GM18517 (cell line): ENCODE measurements at regions not wholly inside any gene's neighbourhood (a gene's known extent, or its start where the extent isn't known, plus 50 kb on each side); places are given as distances from the start of the nearest gene placed in this dataset.

ENCODE experiments used
- ATAC-seq: cut with Tn5 transposase; IDR thresholded peaks from one replicate; pipeline ENCODE4 v1.9.1; 2021; ENCODE audit warnings: mild to moderate bottlenecking, moderate library complexity; ENCODE audit not compliant: unreplicated experiment

DNA sequence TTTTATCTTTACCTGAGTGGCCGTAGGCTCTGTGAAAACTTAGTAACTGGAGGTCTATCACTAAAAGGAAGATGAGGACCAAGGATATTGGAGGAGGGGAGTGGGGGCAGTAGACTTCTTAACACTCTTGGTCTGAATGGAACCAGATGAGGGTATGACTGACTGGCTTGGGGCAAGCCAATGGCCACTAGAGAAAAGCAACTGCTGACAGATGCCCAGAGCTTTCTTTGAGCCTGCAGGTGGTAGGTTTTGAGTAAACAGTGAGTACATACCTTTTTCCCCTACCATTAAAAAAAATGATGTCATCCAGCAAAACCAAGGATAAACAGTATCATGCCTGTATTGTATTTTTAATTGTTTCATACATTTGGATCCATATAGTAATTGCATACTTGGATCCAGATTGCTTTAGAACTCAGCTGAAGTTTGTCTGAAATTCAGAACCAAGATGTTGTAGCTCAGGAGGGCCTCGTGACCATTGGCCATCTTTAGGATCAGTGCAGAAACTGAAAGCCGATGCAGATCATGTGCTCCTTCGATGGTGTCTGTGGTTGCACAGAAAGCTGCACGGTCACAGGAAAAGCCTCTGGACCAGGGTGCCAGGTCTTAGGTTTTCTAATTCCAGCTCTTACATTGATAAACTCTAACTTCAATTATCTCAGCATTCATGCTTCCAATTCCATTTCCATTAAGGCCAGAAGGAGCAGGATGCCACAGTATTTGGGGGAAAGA is 131.0 kb downstream of the PDGFRA start:
- no peak for ATAC-seq

DNA sequence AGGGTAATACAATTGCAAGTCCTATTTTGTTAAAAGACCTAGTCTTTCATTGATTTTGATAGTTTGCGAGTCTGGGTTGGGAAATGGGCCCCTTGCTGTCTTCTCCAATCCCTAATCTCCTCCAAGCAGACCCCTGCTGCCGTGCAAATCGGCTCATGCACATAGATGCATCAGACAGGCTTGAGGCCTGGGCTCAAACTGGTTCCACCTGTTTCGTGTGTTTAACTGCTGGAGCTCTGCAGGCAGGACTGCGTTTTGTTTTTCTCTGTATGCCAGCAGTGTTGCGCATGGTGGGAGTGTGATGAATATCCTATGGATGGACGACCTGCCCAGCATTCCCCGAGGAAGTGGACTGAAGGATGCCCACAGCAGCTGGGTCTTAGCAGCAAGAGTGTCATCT is 133.9 kb downstream of the PDGFRA start:
- ATAC-seq, result no peak

- ATAC-seq, result no peak
Measured at GRCh38 chr4:54365691-54366090, 136.6 kb downstream of the PDGFRA start.

DNA sequence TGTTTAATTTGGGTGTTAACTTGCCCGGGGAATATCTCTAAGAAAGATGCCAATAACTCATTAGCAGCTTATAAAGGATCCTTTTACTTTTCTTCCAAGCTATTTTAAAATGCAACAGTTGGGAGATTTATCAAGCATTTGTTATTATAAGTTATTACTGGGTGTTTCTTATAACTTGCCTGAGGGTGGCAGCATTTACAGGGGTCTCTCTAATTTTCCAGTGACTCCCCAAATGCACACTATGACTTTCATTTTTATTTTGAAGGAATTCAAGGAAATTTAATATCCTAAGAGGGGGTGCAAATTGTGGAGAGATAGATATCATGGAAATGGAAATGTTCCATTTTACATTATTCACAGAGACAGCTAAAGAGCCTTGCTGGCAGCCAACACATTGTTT is 138.0 kb downstream of the PDGFRA start:
- no peak for ATAC-seq

DNA sequence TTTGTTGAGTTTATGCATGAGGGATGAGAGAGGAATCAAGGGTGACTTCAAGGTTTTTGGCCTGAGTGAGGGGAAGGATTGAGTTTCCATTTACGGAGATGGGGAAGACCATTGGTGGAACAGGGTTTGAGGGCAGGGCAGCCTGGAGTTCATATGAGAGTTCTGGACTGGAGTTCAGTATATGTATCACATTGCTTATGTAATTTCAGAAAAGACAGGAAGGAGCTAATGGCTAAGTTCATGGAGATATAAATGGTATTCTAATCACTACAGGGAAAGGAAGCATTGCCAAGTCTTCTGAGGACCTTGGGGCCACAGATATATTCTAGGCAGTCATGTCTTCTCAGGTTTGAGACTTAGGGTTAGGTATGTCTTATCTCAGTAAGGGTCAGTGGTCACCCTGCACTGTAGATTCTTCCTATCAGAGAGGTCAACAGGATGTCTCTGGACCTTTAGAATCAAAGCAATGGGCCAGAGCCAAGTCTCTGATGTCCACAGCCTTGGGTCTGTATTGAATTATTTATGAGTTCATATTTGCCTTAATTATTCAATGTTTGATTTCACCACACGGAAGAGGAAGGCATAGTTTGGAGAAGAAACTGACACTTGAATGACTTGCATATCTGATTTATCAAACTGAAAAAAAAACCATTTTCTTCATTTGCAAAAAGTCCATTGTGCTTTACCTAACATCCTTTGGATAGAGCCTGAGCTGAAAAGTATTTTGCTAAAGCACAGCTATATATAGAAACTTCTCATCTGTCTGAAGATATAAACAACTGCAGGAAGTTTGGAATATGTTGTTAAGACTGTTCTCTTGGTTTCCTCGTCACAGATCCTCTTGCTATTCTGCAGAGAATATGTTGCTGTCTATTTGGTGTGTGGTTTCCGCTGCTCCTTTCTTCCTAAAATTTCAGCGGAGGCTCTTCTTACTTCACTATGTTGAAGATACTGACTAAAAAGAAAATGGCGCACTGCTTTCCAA is 139.5 kb downstream of the PDGFRA start:
- no peak for ATAC-seq

DNA sequence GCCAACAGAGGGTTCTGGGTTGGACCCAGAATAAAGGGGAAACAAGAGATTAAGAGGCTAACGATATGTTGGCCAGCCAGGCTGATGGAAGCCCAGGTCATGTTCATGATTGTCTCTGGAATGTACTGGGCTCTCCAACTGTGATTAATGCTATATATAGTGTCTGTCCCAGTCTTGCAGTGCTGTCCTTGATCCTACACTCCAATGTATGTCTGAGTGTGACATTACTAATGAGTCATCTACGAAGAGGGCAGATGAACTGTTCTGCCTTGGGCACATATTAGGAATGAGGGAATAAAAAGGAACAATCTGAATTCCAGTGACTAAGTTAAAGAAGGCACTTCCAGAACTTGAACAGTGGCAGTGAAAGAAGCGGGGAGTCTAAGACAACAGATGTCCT is 142.1 kb downstream of the PDGFRA start:
- no peak for ATAC-seq

GRCh38 chr4:54372951-54373350 is 143.9 kb downstream of the PDGFRA start:
- ATAC-seq, result no peak

- no peak for ATAC-seq
Measured at GRCh38 chr4:54373718-54374210, 144.7 kb downstream of the PDGFRA start.

- no peak for ATAC-seq
Measured at GRCh38 chr4:54378461-54378860, 149.4 kb downstream of the PDGFRA start.

DNA sequence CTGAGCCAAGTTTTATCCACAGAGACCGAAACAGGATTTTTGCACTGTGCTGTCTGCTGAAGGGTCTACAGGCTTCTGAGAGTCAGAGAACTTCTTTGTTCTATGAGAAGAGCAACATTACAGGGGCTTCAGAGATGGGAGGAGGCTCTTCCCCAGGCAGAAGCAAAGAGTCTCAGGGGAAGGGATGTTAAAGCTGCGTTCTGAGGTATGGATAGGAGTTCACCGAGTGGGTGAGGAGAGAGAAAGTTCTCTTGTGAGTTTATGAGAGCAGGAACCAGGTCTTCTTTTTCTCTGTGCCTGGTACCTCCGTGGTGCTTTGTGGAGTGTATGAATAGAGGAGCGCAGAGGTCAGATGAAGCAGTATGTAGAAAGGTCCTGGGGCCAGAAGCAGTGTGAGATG is 155.1 kb downstream of the PDGFRA start:
- no peak for ATAC-seq

- no peak for ATAC-seq
Measured at GRCh38 chr4:54384563-54384962, 155.5 kb downstream of the PDGFRA start.

DNA sequence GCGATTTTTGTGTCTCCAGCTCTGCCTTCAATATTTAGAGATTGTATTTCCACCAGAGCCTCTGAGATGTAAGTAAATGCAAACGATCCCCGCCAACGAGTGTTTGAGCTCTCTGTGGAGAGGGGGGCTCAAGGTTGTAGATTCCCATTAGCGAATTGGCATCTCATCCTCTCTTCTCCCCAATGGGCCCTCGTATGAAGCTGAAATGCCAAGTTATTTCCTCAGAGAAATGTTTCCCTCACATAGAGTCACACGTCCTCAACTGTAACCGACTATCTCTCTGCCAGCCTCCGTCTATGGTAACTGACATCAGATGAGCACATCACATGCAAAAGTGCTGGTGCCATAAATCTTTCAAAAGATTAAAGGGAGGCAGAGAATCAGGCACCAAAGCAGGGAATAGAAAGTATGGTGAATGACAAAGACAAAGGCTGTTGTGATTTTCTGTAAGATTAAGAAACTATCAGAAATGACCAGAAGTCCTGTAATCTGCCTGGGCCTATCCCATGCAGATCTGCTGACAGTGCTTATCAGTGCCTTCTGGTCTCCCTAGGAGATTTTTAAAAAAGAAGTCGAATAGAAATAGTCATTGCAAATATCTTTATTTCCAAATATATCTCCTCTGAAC is 157.1 kb downstream of the PDGFRA start:
- ATAC-seq, result no peak

GRCh38 chr4:54386693-54387092 is 157.6 kb downstream of the PDGFRA start:
- no peak for ATAC-seq

- ATAC-seq, result no peak
Measured at GRCh38 chr4:54390670-54391069, 161.6 kb downstream of the PDGFRA start.

DNA sequence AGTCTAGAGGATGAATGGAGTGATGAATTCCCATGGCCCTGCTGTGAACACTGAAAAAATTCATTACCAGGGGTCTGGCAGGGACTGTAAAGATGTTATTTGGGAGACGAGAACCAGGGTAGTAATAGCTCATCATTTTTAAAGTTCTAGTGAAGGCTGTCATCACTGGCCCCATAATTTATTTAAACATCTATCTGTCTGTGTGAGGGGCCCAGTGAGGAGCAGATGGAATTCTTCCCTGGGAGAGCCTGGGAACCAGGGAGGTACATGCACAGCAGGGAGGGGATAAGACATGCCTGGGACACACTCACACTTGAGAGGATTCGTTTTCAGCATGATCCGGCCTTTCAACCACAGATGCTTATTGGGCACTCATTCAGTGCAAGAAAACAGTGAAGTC is 162.0 kb downstream of the PDGFRA start:
- no peak for ATAC-seq

DNA sequence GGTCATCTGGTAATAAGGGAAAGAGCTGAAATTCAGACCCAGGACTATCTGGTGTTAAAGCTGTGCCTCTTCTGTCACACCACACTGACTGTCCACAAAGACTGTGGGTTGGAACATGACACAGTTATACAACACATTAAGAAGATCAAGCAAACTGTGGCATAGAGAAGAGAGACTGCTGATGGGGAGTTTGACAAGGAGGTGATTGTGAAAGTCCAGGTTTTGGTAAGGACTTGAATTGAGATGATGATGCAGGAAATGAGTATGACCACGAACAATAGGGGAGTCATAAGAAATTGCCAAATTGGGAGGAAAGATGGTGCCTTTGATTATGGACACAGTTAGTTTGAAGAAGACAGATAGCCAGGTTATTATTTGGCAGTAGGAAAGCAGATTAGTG is 163.4 kb downstream of the PDGFRA start:
- no peak for ATAC-seq

- no peak for ATAC-seq
Measured at GRCh38 chr4:54393243-54393642, 164.2 kb downstream of the PDGFRA start.

GRCh38 chr4:54395013-54395527 is 166.0 kb downstream of the PDGFRA start:
- ATAC-seq, result no peak

- no peak for ATAC-seq
Measured at GRCh38 chr4:54400188-54400587, 171.1 kb downstream of the PDGFRA start.

- no peak for ATAC-seq
Measured at GRCh38 chr4:54400802-54401201, 171.7 kb downstream of the PDGFRA start.

DNA sequence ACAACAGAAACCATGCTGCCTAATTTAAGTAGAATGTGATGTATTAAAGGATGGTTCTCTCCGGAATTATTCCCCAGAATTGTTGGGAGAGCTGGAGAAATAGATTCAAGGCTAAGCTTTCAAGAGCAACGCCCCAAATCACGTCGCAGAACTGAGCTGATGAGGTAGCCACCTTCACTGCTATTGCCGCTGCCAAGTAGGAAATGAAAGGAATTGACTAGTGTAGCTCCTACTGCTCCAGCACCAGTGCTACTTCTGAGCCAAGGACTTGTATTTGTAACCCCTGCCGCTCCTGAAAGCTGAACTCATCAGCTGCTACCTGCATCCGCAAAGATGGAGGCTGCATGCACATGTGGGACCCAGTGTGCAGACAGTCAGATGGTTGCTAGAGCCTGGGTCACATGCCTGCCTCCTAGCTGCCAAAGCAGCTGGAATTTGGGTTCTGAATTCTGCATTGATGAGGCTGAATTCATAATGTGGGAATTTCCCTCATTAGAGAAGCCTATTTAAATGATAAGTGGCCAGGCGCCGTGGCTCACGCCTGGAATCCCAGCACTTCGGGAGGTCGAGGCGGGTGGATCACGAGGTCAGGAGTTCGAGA is 173.9 kb downstream of the PDGFRA start:
- ATAC-seq, result no peak
